Brain pericyte (primary cell): ENCODE measurements at regions not wholly inside any gene's neighbourhood (a gene's known extent, or its start where the extent isn't known, plus 50 kb on each side); places are given as distances from the start of the nearest gene placed in this dataset.

Experiments used
- DNase-seq: peaks from one replicate; pipeline ENCODE4 v3.0.0-alpha.2; 2012; ENCODE audit warnings: low read depth, low spot score

- no peak for DNase-seq
Observed at GRCh38 chr22:47474895-47475294, 712.4 kb downstream of the TBC1D22A start.

- DNase-seq: no peak
Observed at GRCh38 chr22:47474464-47474863, 712.0 kb downstream of the TBC1D22A start.

- DNase-seq: no peak
Observed at GRCh38 chr22:47472636-47473035, 710.2 kb downstream of the TBC1D22A start.

DNA sequence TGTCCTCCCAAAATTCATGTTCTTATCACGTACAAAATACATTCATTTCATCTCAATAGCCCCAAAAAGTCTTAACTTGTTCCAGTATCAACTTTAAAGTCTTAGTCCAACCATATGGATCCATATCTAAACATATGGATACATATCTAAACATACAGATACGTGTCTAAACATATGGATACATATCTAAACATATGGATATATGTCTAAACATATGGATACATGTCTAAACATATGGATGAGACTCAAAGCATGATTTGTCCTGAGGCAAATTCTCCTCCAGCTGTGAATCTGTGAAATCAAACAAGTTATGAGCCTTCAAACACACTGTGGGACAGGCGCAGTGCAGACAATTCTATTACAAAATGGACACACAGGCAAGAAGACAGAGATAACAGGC is 709.0 kb downstream of the TBC1D22A start:
- DNase-seq: no peak

DNA sequence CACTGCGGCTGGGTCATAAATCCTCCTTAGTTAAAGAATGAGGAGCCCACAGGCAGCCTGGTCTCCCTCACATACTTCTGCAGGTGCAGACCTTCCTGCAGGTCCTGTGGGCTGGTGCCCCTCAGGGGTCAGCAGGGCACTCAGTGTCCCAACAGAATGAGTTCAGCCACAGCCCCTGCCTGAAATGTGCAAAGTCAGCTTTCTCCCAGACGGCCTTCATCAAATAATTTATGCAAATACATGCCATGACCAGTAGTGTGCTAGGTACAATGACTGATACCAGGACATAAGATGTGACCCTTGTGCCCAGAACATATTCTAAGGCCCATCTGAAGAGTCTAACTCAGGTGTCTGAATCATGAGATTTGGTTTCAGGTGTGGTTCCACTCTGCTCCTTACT is 703.4 kb downstream of the TBC1D22A start:
- DNase-seq: no peak

- DNase-seq: no peak
Observed at GRCh38 chr22:47465222-47465621, 702.8 kb downstream of the TBC1D22A start.

GRCh38 chr22:47463220-47463619 is 700.8 kb downstream of the TBC1D22A start:
- DNase-seq: no peak

DNA sequence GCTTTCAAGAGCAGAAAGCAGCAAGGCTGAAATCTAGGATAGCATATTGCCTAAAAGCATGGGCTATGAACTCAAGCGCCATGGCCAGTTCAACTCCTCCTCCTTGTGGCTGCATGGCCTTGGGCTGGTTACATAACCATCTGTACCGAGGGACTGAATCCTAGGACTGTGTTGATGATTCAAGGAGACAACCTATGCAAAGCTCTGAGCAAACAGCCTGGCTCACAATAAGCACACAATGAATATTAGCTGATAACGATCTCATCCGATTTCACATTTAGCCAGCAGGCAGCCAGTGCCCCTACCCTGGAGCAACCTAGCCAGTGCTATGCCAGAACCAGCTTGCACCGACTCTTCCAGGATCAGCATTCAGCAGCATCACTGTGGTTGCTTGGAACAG is 698.4 kb downstream of the TBC1D22A start:
- no peak for DNase-seq

DNA sequence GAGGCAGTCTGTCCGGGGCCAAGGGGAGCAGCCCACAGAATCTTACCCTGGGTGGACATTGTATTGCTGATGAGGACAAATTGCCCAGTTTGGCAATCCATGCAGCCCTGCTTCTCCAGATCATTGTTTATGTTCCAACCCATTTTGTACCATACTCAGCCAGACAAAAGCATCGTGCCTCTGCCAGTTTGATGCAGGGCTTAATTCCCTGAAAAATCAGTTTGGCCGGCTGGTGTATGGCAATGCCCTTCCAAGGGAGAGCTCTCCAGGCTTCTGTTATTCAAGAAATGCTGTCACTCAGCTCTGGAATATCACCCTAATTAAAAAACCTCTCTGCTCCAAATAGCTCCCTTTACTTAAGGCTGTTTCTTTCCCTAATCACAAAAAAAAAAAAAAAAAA is 697.7 kb downstream of the TBC1D22A start:
- no peak for DNase-seq

GRCh38 chr22:47458348-47458747 is 695.9 kb downstream of the TBC1D22A start:
- no peak for DNase-seq

GRCh38 chr22:47457509-47458300 is 695.3 kb downstream of the TBC1D22A start:
- no peak for DNase-seq

- DNase-seq: no peak
Observed at GRCh38 chr22:47457021-47457420, 694.6 kb downstream of the TBC1D22A start.

GRCh38 chr22:47456031-47456430 is 693.6 kb downstream of the TBC1D22A start:
- DNase-seq: no peak

- DNase-seq: no peak
Observed at GRCh38 chr22:47453049-47453448, 690.6 kb downstream of the TBC1D22A start.

DNA sequence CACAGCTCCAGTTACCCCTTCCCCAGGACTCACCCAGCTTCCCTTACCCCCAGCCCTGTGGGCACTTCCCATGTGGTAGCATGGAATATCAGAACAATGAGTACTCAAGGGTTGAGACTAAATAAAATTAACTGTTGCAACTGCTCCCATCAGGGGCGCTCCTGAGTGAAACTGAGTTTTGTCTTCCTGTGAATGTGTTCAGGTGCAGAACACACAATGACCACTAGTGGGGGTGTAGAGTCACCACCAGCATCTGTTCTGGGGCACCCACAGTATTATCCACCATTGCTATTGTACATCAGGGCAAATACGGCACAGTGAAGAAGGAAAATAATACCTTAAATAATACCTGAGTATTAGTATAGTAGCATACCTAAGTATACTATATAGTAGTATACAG is 689.7 kb downstream of the TBC1D22A start:
- no peak for DNase-seq

GRCh38 chr22:47450876-47451475 is 688.5 kb downstream of the TBC1D22A start:
- no peak for DNase-seq

GRCh38 chr22:47449508-47450270 is 687.2 kb downstream of the TBC1D22A start:
- no peak for DNase-seq

DNA sequence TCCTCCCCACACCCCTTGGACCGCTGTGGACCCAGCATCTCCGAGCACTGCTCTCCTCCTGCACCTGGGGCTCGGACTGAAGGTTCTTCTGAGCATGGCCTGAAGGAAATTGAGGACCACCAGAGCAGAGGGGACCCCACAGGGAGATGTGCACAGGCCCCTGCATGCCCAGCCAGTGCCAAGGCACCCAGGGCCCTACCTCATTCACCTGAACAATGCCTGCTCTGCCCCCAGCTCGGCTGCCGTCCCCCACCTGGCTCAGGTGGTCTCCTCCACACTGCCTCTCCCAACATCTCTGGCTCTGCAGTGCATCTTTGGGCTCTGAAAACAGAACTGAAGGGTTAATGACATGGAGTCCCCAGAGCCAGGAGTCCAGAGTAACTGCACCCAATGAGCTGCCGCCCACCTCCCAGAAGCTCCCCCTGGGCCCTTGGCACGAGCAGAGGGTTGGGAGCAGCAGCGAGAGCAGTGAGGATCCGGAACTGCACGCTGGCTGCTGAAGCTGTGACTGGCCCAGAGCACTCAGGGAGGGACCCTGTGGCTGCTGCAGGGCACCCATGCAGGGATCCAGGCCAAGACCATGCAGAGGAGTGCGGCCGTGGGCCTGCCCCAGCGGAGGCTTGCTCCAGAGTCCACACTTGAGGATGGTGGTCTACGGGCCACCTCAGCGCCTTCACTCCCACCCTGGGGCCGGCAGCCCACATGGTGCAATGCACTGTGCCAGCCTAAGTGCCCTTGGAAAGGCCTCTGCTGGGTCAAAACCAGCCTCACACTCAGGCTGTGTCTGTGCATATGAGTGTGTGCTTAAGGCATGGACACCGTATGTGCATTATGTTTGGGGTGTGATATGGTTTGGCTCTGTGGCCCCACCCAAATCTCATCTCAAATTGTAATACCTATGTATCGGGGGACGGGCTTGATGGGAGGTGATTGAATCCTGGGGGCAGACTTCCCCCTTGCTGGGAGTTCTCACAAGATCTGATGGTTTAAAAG is 686.1 kb downstream of the TBC1D22A start:
- no peak for DNase-seq

- no peak for DNase-seq
Observed at GRCh38 chr22:47446821-47447810, 684.7 kb downstream of the TBC1D22A start.

DNA sequence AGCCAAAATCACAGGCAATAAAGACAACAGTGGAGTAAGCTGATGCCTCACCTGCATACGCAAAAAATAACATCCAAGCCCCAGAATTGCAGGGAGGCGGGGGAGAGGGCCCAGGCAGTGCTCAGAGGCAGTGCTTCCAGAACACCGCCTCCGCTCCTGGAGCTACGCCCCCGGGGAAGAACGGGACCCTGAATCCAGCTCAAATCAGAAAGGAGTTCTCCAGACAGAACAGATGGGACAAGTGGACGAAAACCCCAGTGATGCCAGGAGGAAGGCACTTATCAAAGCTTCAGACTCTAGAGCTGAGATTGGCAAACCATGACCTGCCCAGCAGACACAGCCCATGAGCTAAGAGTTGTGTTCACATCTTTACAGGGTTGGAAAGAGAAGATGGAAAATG is 683.9 kb downstream of the TBC1D22A start:
- DNase-seq: no peak
